ENCODE measurements at regions not wholly inside any gene's neighbourhood (a gene's known extent, or its start where the extent isn't known, plus 50 kb on each side); places are given as distances from the start of the nearest gene placed in this dataset.
A peak's percentile ranks its signal among the peaks of the same experiment; 100 is the strongest.
"Not testable (repeated sequence)": the region's sequence is repeated elsewhere in the genome, so short reads cannot be mapped to it uniquely, and the experiment has no call there.

- ATAC-seq, result no peak
- H3K27ac ChIP-seq, result no peak overlapping the region
- peaks cover 0 to 9% (median 0%) of the 10 kb centered on the region in 3 donors for H3K9me3 ChIP-seq
- TF ChIP-seq POLR2A (IDR thresholded peaks at IDR 0.05), result no peak
- TF ChIP-seq CTCF (IDR thresholded peaks at IDR 0.05), result no peak
- peak; percentile 24 for TF ChIP-seq POLR2AphosphoS5 (IDR thresholded peaks at IDR 0.05)
- TF ChIP-seq EP300 (IDR thresholded peaks at IDR 0.05), result no peak
- no peaks in the 10 kb centered on the region for H3K36me3 ChIP-seq
- H3K4me1 ChIP-seq, result peaks cover 0 to 14% (median 0%) of the 10 kb centered on the region in 3 donors
- 42 to 62% methylated on average over 4 of the region's 4 CpGs for WGBS, 2 donors (ENCODE audit: low coverage in 1 of 2)
- no peaks in the 10 kb centered on the region for H3K27me3 ChIP-seq
- no peak overlapping the region for H3K4me3 ChIP-seq
These were observed 158.4 kb upstream of the TMEM72 start for GRCh38 chr10:44752451-44753441.

GRCh38 chr10:44754355-44754754, 156.8 kb upstream of the TMEM72 start:
- not testable (repeated sequence) for H3K4me3 ChIP-seq

GRCh38 chr10:44755481-44755880, 155.7 kb upstream of the TMEM72 start:
- Histone ChIP-seq H3K27me3 (no peaks in the 10 kb centered on the region), H3K36me3 (no peaks in the 10 kb centered on the region), H3K9me3 (no peaks in the 10 kb centered on the region), H3K4me3 (no peak overlapping the region), H3K4me1 (peaks cover 0 to 14% (median 0%) of the 10 kb centered on the region in 3 donors), H3K27ac (no peak overlapping the region)
- no peak for ATAC-seq
- no peak for TF ChIP-seq CTCF (IDR thresholded peaks at IDR 0.05)
- no peak for TF ChIP-seq EP300 (IDR thresholded peaks at IDR 0.05)
- TF ChIP-seq POLR2AphosphoS5 (IDR thresholded peaks at IDR 0.05), result no peak
- TF ChIP-seq POLR2A (IDR thresholded peaks at IDR 0.05), result no peak
- 67 to 79% methylated on average over 4 of the region's 4 CpGs for WGBS, 2 donors (ENCODE audit: low coverage in 1 of 2)

More at GRCh38 chr10:44754355-44754754, 156.8 kb upstream of the TMEM72 start:
- not testable (repeated sequence) for H3K36me3 ChIP-seq, ATAC-seq, H3K27me3 ChIP-seq, H3K27ac ChIP-seq, H3K9me3 ChIP-seq
- H3K4me1 ChIP-seq, result peaks cover 0 to 14% (median 0%) of the 10 kb centered on the region in 3 donors
- WGBS, 2 donors (ENCODE audit: low coverage in 1 of 2), result 86% methylated on average over 1 of the region's 2 CpGs; no CpG with 5 or more reads in 1 of the 2 donors

GRCh38 chr10:44756216-44756615, 154.9 kb upstream of the TMEM72 start:
- H3K27me3 ChIP-seq, result no peaks in the 10 kb centered on the region
- H3K4me1 ChIP-seq, result peaks cover 0 to 14% (median 0%) of the 10 kb centered on the region in 3 donors
- no peak overlapping the region for H3K4me3 ChIP-seq
- H3K36me3 ChIP-seq, result no peaks in the 10 kb centered on the region
- H3K9me3 ChIP-seq, result no peaks in the 10 kb centered on the region
- 50 to 56% methylated on average over 5 to 6 of the region's 6 CpGs for WGBS, 2 donors (ENCODE audit: low coverage in 1 of 2)
- H3K27ac ChIP-seq, result no peak overlapping the region
- no peak for TF ChIP-seq CTCF (IDR thresholded peaks at IDR 0.05)
- no peak for TF ChIP-seq POLR2A (IDR thresholded peaks at IDR 0.05)
- TF ChIP-seq POLR2AphosphoS5 (IDR thresholded peaks at IDR 0.05), result no peak
- TF ChIP-seq EP300 (IDR thresholded peaks at IDR 0.05), result no peak
- ATAC-seq, result no peak

- no peaks in the 10 kb centered on the region for H3K9me3 ChIP-seq
- WGBS, 2 donors (ENCODE audit: low coverage in 1 of 2), result 86 to 100% methylated on average over 3 of the region's 5 CpGs
- peaks cover 0 to 14% (median 0%) of the 10 kb centered on the region in 3 donors for H3K4me1 ChIP-seq
- H3K27me3 ChIP-seq, result no peaks in the 10 kb centered on the region
- no peak for ATAC-seq
- TF ChIP-seq CTCF (IDR thresholded peaks at IDR 0.05), result no peak
- no peak for TF ChIP-seq EP300 (IDR thresholded peaks at IDR 0.05)
- no peak for TF ChIP-seq POLR2AphosphoS5 (IDR thresholded peaks at IDR 0.05)
- TF ChIP-seq POLR2A (IDR thresholded peaks at IDR 0.05), result no peak
- no peak overlapping the region for H3K27ac ChIP-seq
- H3K4me3 ChIP-seq, result no peak overlapping the region
- no peaks in the 10 kb centered on the region for H3K36me3 ChIP-seq
These were observed 153.5 kb upstream of the TMEM72 start for GRCh38 chr10:44757551-44758205.
